Thoracic aorta (tissue), 2 donors: ENCODE measurements at regions not wholly inside any gene's neighbourhood (a gene's known extent, or its start where the extent isn't known, plus 50 kb on each side); places are given as distances from the start of the nearest gene placed in this dataset.

Experiments used
- ATAC-seq: fragments of 150-250 bp; one replicate; pipeline ENCODE4 v1.8.0; 2017; ENCODE audit warnings: low read depth; ENCODE audit not compliant: insufficient number of reproducible peaks, low FRiP score
- DNase-seq: peaks from one replicate; pipeline ENCODE4 v3.0.0-alpha.2; 2020; ENCODE audit warnings: low spot score
- H3K27ac ChIP-seq, 2 donors: fragments of 200-600 bp; sonication (generic); 1 replicate in 1 of 2; 2 replicates in 1 of 2; pipeline ENCODE4 v1.5.1; 2016; ENCODE audit warnings: mild to moderate bottlenecking in 2 of 2, moderate library complexity in 2 of 2
- H3K27me3 ChIP-seq: fragments of 200-600 bp; sonication (generic); replicated peaks from 2 replicates; pipeline ENCODE4 v1.6.0; 2016; ENCODE audit warnings: mild to moderate bottlenecking; ENCODE audit not compliant: insufficient read depth
- H3K36me3 ChIP-seq: fragments of 200-600 bp; sonication (generic); one replicate; pipeline ENCODE4 v1.5.1; 2016
- H3K4me1 ChIP-seq, 2 donors: fragments of 200-600 bp; sonication (generic); 1 replicate in 1 of 2; 2 replicates in 1 of 2; pipeline versions ENCODE4 v1.5.1 to v1.6.0; 2016; ENCODE audit warnings: low read depth in 2 of 2, mild to moderate bottlenecking in 1 of 2; ENCODE audit not compliant: control insufficient read depth in 1 of 2
- H3K4me3 ChIP-seq: fragments of 200-600 bp; sonication (generic); 2 replicates; pipeline ENCODE4 v1.5.1; 2016; ENCODE audit warnings: mild to moderate bottlenecking
- H3K9me3 ChIP-seq: fragments of 200-600 bp; sonication (generic); 2 replicates; pipeline ENCODE4 v1.5.1; 2016
- TF ChIP-seq, protein P1 (sequence below): fragments of 200-600 bp; sonication (generic); IDR thresholded peaks from one replicate; pipeline ENCODE4 v1.5.1; 2019; ENCODE audit warnings: antibody characterized with exemption

GRCh38 chr21:35111321-35111930 is 62.3 kb upstream of the RUNX1 start:
- H3K27ac ChIP-seq: no peak overlapping the region
- no peaks in the 10 kb centered on the region for H3K27me3 ChIP-seq
- H3K4me1 ChIP-seq: no peaks in the 10 kb centered on the region
- no peak overlapping the region for H3K4me3 ChIP-seq
- TF ChIP-seq, protein P1, sequence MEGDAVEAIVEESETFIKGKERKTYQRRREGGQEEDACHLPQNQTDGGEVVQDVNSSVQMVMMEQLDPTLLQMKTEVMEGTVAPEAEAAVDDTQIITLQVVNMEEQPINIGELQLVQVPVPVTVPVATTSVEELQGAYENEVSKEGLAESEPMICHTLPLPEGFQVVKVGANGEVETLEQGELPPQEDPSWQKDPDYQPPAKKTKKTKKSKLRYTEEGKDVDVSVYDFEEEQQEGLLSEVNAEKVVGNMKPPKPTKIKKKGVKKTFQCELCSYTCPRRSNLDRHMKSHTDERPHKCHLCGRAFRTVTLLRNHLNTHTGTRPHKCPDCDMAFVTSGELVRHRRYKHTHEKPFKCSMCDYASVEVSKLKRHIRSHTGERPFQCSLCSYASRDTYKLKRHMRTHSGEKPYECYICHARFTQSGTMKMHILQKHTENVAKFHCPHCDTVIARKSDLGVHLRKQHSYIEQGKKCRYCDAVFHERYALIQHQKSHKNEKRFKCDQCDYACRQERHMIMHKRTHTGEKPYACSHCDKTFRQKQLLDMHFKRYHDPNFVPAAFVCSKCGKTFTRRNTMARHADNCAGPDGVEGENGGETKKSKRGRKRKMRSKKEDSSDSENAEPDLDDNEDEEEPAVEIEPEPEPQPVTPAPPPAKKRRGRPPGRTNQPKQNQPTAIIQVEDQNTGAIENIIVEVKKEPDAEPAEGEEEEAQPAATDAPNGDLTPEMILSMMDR: no peak
- no peak for DNase-seq
- no peaks in the 10 kb centered on the region for H3K36me3 ChIP-seq
- no peak for ATAC-seq
- no peaks in the 10 kb centered on the region for H3K9me3 ChIP-seq

GRCh38 chr21:35108887-35109286 is 59.8 kb upstream of the RUNX1 start:
- TF ChIP-seq, protein P1: no peak
- ATAC-seq: no peak
- no peaks in the 10 kb centered on the region for H3K9me3 ChIP-seq

DNA sequence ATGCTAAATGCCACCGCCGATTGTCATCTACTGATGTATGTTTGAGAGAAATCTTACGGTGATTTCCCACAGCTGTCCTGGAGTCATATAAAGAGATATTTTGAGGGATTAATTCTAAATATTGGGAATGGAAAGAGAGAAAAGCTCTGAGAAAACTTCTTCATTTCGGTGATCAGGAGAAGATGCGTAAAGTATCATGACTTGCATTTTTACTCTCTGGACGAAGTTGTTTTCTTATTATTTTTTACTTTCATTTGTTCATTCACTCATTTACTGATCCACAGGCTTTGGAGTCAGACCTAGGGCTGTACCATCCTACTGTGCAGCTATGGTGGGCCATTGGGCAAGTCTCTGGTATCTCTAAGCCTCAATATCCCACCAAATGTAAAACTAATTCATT is 58.4 kb upstream of the RUNX1 start:
- Histone ChIP-seq H3K4me3 (no peak overlapping the region), H3K27ac (no peak overlapping the region), H3K9me3 (no peaks in the 10 kb centered on the region), H3K4me1 (no peaks in the 10 kb centered on the region), H3K27me3 (no peaks in the 10 kb centered on the region), H3K36me3 (no peaks in the 10 kb centered on the region)
- TF ChIP-seq, protein P1: no peak
- DNase-seq: no peak
- no peak for ATAC-seq

More at GRCh38 chr21:35108887-35109286, 59.8 kb upstream of the RUNX1 start:
- H3K4me3 ChIP-seq: no peak overlapping the region
- H3K27me3 ChIP-seq: no peaks in the 10 kb centered on the region
- H3K27ac ChIP-seq: no peak overlapping the region
- no peaks in the 10 kb centered on the region for H3K4me1 ChIP-seq
- no peak for DNase-seq
- H3K36me3 ChIP-seq: no peaks in the 10 kb centered on the region

- Histone ChIP-seq H3K4me3 (no peak overlapping the region), H3K27ac (no peak overlapping the region), H3K27me3 (no peaks in the 10 kb centered on the region), H3K9me3 (no peaks in the 10 kb centered on the region), H3K36me3 (no peaks in the 10 kb centered on the region), H3K4me1 (no peaks in the 10 kb centered on the region)
- no peak for DNase-seq
- TF ChIP-seq, protein P1: no peak
- ATAC-seq: no peak
These were observed 57.2 kb upstream of the RUNX1 start for GRCh38 chr21:35106246-35106835.

DNA sequence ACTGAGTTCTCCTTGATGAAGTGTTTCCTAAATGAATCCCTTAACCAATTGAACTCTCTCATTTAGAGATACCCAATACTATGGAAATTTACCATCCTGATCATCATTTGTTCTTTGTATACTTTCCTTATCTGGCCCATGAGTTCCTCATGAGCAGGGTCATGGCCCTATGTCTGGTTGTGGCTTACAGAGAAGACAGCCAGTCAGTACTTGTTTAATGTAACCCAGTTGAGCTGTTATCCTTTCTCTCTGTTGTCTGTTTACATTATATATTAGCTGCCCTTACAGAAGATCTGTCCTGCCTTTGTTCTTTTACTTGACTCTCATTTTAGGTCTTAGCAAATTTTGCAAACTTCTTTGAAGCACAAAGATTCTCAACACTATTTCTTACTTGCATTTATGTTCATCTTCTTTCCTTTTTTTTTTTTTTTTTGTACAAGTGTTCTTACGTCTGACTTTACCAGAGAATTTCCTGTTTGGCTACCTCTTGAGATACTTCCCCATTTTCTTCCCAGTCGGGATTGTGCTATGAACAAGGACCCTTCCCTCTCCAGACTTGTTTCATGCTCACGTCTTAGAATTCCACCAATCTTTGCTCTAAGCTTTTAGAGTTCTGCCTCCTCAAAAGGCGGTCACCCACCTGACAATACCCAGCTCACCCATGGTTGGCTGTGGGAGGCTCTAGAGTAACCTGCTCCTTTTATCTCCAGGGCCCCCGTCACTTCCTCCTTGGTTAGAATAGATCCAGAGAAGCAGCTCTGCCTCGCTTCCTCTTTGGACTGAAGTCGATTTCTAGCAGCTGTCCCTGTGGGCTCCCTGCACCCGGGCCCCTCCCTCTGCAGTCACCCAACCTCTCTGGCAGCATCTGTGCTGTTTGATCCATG is 53.6 kb upstream of the RUNX1 start:
- H3K4me1 ChIP-seq: no peaks in the 10 kb centered on the region
- H3K36me3 ChIP-seq: no peaks in the 10 kb centered on the region
- no peak overlapping the region for H3K27ac ChIP-seq
- no peak for ATAC-seq
- H3K27me3 ChIP-seq: no peaks in the 10 kb centered on the region
- peak; percentile 2 for DNase-seq
- no peaks in the 10 kb centered on the region for H3K9me3 ChIP-seq
- TF ChIP-seq, protein P1: no peak
- H3K4me3 ChIP-seq: no peak overlapping the region
